ENCODE measurements at regions not wholly inside any gene's neighbourhood (a gene's known extent, or its start where the extent isn't known, plus 50 kb on each side); places are given as distances from the start of the nearest gene placed in this dataset.

DNA sequence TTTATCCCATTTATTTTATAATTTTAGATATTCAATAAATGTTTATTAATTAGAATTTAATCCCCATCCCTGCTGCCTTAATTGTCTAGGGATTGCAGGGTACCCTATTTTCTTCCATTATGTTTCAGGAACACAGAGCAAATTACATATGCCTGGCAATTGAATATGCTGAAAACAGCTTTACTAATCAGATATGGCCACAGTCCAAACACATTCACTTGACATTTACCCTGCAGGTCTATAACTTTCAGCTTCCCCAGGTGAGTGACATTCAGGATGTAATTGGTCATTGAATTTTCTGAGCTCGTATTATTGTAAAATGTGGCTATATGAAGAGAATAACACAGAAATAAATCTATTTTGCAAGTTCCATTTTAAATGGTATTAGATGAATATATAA lies 218.7 kb upstream of the NDST4 start:
- H3K27me3 ChIP-seq (ENCODE audit: control insufficient read depth, insufficient read depth, low read length): no peaks in the 10 kb centered on the region
- CTCF ChIA-PET: no interaction called here
- TF ChIP-seq, protein P1, sequence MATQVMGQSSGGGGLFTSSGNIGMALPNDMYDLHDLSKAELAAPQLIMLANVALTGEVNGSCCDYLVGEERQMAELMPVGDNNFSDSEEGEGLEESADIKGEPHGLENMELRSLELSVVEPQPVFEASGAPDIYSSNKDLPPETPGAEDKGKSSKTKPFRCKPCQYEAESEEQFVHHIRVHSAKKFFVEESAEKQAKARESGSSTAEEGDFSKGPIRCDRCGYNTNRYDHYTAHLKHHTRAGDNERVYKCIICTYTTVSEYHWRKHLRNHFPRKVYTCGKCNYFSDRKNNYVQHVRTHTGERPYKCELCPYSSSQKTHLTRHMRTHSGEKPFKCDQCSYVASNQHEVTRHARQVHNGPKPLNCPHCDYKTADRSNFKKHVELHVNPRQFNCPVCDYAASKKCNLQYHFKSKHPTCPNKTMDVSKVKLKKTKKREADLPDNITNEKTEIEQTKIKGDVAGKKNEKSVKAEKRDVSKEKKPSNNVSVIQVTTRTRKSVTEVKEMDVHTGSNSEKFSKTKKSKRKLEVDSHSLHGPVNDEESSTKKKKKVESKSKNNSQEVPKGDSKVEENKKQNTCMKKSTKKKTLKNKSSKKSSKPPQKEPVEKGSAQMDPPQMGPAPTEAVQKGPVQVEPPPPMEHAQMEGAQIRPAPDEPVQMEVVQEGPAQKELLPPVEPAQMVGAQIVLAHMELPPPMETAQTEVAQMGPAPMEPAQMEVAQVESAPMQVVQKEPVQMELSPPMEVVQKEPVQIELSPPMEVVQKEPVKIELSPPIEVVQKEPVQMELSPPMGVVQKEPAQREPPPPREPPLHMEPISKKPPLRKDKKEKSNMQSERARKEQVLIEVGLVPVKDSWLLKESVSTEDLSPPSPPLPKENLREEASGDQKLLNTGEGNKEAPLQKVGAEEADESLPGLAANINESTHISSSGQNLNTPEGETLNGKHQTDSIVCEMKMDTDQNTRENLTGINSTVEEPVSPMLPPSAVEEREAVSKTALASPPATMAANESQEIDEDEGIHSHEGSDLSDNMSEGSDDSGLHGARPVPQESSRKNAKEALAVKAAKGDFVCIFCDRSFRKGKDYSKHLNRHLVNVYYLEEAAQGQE (IDR thresholded peaks at IDR 0.05; ENCODE audit: insufficient read depth in 1 of 2, low read depth in 2 of 2, low read length in 1 of 2): no peak
- TF ChIP-seq TCF7L2 (IDR thresholded peaks at IDR 0.05; ENCODE audit: low read depth, low read length) (no peak), SIN3A (IDR thresholded peaks at IDR 0.05; ENCODE audit: borderline replicate concordance, insufficient read depth, low read depth, low read length) (no peak)
- H3K4me1 ChIP-seq (ENCODE audit: control insufficient read depth, insufficient read depth, low read length): no peaks in the 10 kb centered on the region
- H3K27ac ChIP-seq (ENCODE audit: low read length): no peak overlapping the region
- ATAC-seq: no peak
- no TSS peak for BruUV-seq (replicated peaks)
- H3K4me3 ChIP-seq (ENCODE audit: low read depth in 2 of 2, low read length in 2 of 2): no peak overlapping the region
- intact Hi-C loops (cut with micrococcal nuclease; ENCODE audit: unreplicated experiment) (no loop called here), in situ Hi-C loops (cut with HindIII; ENCODE audit: low pct_unique_long_range_greater_than_20kb, low sequenced_read_pairs) (no loop called here)
- no peak for DNase-seq (ENCODE audit: low read depth, low spot score)
- POLR2A ChIA-PET: no interaction called here
- H3K9me3 ChIP-seq (ENCODE audit: control insufficient read depth, insufficient read depth, low read depth, low read length): no peaks in the 10 kb centered on the region
- no peaks in the 10 kb centered on the region for H3K36me3 ChIP-seq (ENCODE audit: control insufficient read depth, insufficient read depth, low read length)

DNA sequence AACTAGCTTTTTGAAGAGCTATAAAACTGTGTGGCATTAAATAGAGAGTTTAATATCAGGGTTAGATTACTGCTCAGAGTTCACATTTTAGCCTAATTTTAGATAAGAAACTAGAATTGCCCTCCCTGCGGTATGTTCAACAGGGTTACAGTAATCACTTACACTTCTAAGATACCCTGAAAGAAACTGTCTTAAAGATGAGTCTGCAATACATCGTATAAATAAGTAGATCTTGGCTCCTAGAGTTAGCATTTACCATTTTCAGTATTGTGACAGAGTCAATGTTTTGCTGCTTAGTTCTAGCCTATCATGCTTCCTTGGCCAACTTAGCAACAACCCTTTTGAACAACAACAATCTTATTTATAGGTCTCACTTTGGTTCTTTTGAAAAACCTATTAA lies 217.8 kb upstream of the NDST4 start:
- ATAC-seq: no peak
- TF ChIP-seq SIN3A (IDR thresholded peaks at IDR 0.05; ENCODE audit: borderline replicate concordance, insufficient read depth, low read depth, low read length) (no peak), TCF7L2 (IDR thresholded peaks at IDR 0.05; ENCODE audit: low read depth, low read length) (no peak), POLR2AphosphoS5 (IDR thresholded peaks at IDR 0.05; ENCODE audit: low read depth, low read length) (no peak)
- TF ChIP-seq, protein P1 (IDR thresholded peaks at IDR 0.05; ENCODE audit: insufficient read depth in 1 of 2, low read depth in 2 of 2, low read length in 1 of 2): no peak
- TF ChIP-seq, protein P2, sequence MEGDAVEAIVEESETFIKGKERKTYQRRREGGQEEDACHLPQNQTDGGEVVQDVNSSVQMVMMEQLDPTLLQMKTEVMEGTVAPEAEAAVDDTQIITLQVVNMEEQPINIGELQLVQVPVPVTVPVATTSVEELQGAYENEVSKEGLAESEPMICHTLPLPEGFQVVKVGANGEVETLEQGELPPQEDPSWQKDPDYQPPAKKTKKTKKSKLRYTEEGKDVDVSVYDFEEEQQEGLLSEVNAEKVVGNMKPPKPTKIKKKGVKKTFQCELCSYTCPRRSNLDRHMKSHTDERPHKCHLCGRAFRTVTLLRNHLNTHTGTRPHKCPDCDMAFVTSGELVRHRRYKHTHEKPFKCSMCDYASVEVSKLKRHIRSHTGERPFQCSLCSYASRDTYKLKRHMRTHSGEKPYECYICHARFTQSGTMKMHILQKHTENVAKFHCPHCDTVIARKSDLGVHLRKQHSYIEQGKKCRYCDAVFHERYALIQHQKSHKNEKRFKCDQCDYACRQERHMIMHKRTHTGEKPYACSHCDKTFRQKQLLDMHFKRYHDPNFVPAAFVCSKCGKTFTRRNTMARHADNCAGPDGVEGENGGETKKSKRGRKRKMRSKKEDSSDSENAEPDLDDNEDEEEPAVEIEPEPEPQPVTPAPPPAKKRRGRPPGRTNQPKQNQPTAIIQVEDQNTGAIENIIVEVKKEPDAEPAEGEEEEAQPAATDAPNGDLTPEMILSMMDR (IDR thresholded peaks at IDR 0.05): no peak
- intact Hi-C loops (cut with micrococcal nuclease; ENCODE audit: unreplicated experiment): no loop called here
- DNase-seq (ENCODE audit: low read depth, low spot score): no peak
- no peak overlapping the region for H3K27ac ChIP-seq (ENCODE audit: low read length)
- CTCF ChIA-PET: no interaction called here
- no TSS peak for BruUV-seq (replicated peaks)
- H3K4me1 ChIP-seq (ENCODE audit: control insufficient read depth, insufficient read depth, low read length): no peaks in the 10 kb centered on the region
- in situ Hi-C loops (cut with HindIII; ENCODE audit: low pct_unique_long_range_greater_than_20kb, low sequenced_read_pairs): no loop called here
- no peak overlapping the region for H3K4me3 ChIP-seq (ENCODE audit: low read depth in 2 of 2, low read length in 2 of 2)
- no peaks in the 10 kb centered on the region for H3K36me3 ChIP-seq (ENCODE audit: control insufficient read depth, insufficient read depth, low read length)
- POLR2A ChIA-PET: no interaction called here
- H3K27me3 ChIP-seq (ENCODE audit: control insufficient read depth, insufficient read depth, low read length): no peaks in the 10 kb centered on the region
- H3K9me3 ChIP-seq (ENCODE audit: control insufficient read depth, insufficient read depth, low read depth, low read length): no peaks in the 10 kb centered on the region
